COLO668 (cell line): ENCODE measurements at regions not wholly inside any gene's neighbourhood (a gene's known extent, or its start where the extent isn't known, plus 50 kb on each side); places are given as distances from the start of the nearest gene placed in this dataset.

Experiments
- DNase-seq: peaks from one replicate; lab custom pipeline; 2025; ENCODE audit not compliant: unreplicated experiment; lab: John Stamatoyannopoulos, UW

GRCh38 chr1:60234776-60235175, 161.2 kb upstream of the C1orf87 start:
- no peak for DNase-seq

- DNase-seq = no peak
These were observed 156.3 kb upstream of the C1orf87 start for GRCh38 chr1:60229821-60230220.

GRCh38 chr1:60228041-60228491, 154.5 kb upstream of the C1orf87 start:
- no peak for DNase-seq

GRCh38 chr1:60227601-60228000, 154.0 kb upstream of the C1orf87 start:
- DNase-seq = no peak

GRCh38 chr1:60225486-60225885, 151.9 kb upstream of the C1orf87 start:
- DNase-seq = no peak

- no peak for DNase-seq
These were observed 151.0 kb upstream of the C1orf87 start for GRCh38 chr1:60224523-60224922.

GRCh38 chr1:60223158-60223557, 149.6 kb upstream of the C1orf87 start:
- DNase-seq = no peak

GRCh38 chr1:60222360-60223115, 149.0 kb upstream of the C1orf87 start:
- DNase-seq = no peak

- DNase-seq = no peak
These were observed 139.7 kb upstream of the C1orf87 start for GRCh38 chr1:60213253-60213652.

GRCh38 chr1:60196026-60196425, 122.5 kb upstream of the C1orf87 start:
- no peak for DNase-seq

- DNase-seq = no peak
These were observed 112.1 kb upstream of the C1orf87 start for GRCh38 chr1:60185684-60186083.

GRCh38 chr1:60184521-60184920, 111.0 kb upstream of the C1orf87 start:
- DNase-seq = no peak

GRCh38 chr1:60173729-60174505, 100.3 kb upstream of the C1orf87 start:
- no peak for DNase-seq

- DNase-seq = no peak
These were observed 99.4 kb upstream of the C1orf87 start for GRCh38 chr1:60173006-60173405.

GRCh38 chr1:60171801-60172200, 98.2 kb upstream of the C1orf87 start:
- DNase-seq = no peak

- no peak for DNase-seq
These were observed 97.1 kb upstream of the C1orf87 start for GRCh38 chr1:60170709-60171108.

- DNase-seq = no peak
These were observed 95.6 kb upstream of the C1orf87 start for GRCh38 chr1:60169206-60169605.

GRCh38 chr1:60162936-60163335, 89.4 kb upstream of the C1orf87 start:
- no peak for DNase-seq

GRCh38 chr1:60160141-60160540, 86.6 kb upstream of the C1orf87 start:
- no peak for DNase-seq

- no peak for DNase-seq
These were observed 82.8 kb upstream of the C1orf87 start for GRCh38 chr1:60156371-60156770.

- DNase-seq = no peak
These were observed 80.4 kb upstream of the C1orf87 start for GRCh38 chr1:60153961-60154360.

- no peak for DNase-seq
These were observed 79.3 kb upstream of the C1orf87 start for GRCh38 chr1:60152891-60153290.
